NCI-H748 treated with DMSO at 0.1 percent for 48 hours (cell line): ENCODE measurements at regions not wholly inside any gene's neighbourhood (a gene's known extent, or its start where the extent isn't known, plus 50 kb on each side); places are given as distances from the start of the nearest gene placed in this dataset.
"Not testable (repeated sequence)": the region's sequence is repeated elsewhere in the genome, so short reads cannot be mapped to it uniquely, and the experiment has no call there.

Source experiments
- DNase-seq: peaks from one replicate; lab custom pipeline; 2025; lab: John Stamatoyannopoulos, UW

DNA sequence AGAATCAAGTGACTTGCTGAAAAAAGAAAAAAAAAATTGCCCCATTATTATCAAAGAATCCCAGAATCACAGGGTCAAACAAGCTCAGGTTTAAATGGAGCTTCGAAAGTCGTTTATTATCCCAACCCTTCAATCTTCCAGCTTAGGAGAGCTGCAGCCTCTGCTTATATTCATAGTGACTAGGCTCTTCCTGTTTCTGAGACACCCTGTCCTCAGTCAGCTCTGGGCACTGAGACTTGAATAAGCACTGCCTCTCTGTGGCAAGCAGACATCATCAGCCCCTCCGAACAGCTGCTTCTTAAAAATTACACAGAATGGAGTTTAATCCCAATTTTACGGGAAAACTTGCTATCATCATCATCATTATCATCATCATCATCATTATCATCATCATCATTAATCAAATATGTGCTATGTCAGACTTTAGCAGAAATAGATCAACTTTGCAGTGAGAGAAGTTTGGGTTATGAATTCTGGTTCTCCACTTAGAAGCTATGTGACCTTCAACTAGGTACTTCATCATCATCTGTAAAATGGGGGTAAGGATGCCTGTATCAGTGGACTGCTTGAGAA, 614.0 kb upstream of the SYNCRIP start:
- no peak for DNase-seq

DNA sequence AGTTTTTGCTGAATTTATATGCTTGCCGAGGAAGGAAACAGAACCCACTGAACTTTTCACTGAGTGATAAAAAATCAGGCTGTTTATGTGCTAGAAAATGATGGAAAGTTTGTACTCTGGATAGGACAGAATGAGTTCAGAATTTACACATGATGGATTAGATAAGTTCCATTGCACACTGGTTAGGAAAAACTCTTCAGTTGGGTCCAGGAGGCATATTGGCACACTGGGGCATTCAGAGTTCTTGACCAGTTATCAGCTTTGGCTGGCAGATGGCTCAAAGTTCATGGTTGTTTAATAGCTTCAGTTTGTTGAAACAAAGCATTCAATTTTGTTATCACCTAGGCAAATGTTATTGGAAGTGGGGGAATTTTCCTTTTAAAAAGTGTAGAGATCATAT, 613.3 kb upstream of the SYNCRIP start:
- no peak for DNase-seq

DNA sequence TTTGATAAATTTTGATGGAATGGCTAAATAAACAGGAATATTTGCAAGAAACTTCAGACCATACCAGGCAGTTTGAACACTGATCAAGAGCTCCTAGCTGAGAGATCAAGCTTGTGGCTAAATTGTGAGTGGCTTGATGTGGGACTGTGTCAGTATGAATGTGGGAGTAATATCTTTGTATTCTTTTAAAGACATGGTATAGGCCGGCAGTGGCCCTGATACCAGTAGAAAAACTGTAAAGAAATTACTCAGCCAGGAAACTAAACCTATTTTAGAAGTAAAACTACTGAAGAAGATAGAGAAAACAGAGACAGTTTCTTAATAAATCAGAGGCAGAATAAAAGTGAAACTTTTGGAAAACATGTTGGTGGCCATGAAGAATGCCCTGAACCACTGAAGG, 608.4 kb upstream of the SYNCRIP start:
- DNase-seq = no peak

DNA sequence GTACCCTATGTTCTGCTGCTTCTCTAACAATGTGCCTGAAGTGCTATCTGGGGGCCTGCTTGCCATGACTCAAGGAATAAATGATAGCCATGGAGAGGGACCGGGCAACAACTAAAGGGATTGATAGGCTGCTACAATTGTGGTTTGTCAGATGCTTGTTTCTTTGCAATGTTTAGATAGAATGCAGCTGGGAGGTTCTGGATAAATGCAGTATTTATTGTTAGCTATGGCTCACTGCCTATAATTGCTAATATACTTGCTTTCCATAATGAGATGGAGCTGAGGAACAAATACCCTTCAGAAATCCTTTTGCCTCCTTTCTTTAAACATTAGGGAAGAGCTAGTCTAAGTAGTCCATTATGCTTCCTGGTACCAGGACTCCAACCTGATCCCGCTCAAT, 575.2 kb upstream of the SYNCRIP start:
- no peak for DNase-seq

DNA sequence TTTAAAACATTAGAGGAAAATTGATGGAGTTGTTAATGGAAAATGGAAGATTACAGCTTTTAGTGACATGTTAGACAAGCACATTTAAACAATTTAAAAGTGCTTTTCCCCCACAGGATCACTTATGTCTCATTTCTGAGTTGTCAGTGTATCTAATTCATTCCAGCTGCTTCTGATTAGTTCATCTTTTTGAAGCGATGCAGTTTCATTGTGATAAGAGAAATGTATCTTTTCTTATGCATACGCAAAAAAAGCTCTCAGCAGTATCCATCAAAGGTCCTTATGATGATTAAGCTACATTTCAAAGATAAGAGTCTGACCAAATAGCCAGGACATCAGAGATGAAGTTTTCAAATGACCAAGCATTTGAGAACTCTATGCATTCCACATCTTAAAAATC, 572.6 kb upstream of the SYNCRIP start:
- no peak for DNase-seq

DNA sequence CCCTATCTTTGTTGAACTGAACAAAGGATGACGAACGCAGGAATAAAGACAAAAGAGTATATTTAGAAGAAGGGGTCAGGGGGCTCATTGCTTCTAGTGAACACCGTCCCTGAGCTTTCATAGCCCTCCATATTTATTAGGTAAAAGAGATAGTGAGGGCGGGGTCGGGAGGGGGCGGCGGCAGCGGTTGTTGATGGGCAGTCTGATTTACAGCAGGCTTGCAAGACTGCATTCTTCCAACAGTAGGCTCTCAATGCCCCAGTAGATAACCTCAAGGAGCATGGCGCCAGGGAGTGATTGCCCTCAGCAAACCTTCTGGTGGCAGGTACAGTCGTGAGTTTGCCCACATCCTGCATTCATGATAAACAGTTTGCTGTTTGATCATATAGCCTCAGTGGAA, 563.3 kb upstream of the SYNCRIP start:
- no peak for DNase-seq

DNA sequence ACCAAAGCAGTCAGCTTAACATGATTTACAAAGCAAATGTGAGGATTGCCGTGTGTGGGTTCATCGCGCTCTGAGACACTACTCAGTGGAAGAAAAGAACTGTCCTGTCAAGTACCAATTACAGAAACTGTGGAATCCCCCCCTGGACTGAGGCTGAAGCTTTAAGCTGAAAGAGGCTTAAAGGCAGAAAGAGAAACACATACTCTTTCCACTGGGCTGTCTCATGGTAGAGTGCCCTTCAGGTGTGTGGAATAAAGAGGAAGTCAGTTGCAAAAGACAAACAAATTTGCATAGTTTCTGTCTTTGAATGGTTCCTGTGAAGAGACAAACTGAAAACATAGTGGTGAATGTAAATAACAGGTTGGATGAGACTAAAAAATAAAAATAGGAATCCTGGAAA, 560.4 kb upstream of the SYNCRIP start:
- DNase-seq = no peak

DNA sequence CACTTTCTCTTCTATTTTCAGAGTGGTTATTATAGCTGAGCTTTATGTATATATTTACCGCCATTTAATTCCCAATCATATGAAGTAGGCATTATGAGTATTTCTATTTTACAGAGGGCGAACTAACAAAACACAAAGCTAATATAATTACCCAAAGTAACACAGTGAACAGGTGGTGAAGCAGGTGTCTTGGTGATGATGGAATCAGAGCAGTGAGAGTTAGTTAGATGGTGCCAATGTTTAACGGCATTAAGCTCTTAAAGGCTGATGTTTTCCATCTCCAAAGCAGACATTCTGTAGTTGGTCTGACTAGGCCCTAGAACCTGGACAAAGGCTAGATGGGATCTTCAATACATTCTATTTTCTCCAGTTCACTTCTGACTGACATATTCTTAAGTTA, 551.1 kb upstream of the SYNCRIP start:
- peak; percentile 9 for DNase-seq

DNA sequence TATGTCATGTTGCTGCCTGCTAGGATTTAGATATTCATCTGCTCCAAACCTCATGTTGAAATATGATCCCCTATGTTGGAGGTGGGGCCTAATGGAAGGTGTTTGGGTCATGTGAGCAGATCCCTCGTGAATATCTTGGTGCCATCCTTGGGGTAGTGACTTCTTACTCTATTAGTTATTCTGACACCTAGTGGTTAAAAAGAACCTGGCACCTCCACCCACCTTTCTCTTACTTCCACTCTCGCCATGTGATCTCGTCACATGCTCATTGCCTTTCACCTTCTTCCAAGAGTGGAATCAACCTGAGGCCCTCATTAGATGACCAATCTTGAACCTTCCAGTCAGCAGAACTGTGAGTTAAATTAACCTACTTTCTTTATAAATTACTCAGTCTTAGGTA, 549.4 kb upstream of the SYNCRIP start:
- peak; percentile 25 for DNase-seq

DNA sequence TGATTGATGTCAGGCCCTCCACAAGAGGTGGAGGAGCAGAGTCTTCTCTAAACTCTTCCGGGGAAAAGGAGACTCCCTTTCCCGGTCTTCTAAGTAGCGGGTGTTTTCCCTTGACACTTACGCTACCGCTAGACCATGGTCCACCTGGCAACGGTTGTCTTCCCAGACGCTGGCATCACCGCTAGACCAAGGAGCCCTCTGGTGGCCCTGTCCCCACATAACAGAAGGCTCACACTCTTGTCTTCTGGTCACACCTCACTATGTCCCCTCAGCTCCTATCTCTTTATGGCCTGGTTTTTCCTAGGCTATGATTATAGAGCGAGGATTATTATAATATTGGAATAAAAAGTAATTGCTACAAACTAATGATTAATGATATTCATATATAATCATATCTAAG, 532.5 kb upstream of the SYNCRIP start:
- peak; percentile 15 for DNase-seq

DNA sequence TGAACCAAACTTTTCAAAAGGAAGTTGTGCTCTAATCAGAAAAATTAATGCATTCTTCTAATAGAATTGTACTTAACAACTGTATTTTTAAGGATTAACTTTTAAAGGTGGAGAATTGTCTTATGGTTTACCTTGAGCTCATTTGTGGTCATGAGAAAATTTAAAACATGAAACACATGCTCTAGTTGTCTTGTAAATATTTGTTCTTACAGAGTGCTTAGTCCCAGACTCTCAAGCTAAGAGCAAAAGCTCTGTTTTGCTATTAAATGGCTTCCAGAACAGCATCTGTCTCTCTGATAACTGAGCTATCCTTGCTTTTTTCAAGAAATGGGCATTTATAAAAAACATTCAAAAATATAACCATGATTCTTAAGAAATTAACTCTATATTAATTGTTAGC, 512.2 kb upstream of the SYNCRIP start:
- DNase-seq = no peak

DNA sequence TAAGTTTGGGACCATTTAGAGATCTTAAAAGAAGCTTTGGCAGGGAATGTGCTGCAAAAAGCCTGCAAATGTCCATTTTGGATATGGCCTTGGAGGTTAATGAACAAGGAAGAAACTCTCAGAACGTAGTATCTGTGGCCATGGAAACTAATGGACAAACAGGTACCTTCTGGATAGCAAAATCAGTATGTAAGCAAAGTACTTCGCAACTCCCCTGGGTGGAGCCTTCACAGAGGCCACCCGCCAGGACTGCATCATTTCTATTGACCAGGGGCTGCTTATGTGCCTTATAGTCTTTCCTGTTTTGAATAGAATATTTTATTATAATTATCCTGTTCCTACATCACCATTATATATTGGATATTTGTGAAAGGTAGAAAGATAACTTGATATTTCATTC, 510.8 kb upstream of the SYNCRIP start:
- no peak for DNase-seq

DNA sequence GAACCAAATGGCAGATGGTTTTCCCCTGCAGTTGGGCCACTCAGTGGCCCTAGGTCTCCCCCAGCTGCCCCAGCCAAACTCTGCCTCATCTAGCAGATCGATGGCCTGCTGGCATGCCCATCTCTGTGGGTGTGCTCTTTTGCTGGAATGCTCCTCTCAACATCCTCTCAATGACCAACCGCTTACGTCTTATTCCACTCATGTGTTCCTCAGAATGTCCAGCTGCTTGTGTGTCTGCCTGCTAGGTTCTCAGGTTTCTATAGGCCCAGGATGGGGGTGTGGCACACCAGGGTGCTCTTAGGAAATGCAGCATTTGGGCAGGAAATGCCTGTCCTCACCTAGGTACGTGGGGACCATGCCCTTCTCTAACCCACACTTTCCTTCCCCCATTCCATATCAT, 509.9 kb upstream of the SYNCRIP start:
- DNase-seq = no peak

DNA sequence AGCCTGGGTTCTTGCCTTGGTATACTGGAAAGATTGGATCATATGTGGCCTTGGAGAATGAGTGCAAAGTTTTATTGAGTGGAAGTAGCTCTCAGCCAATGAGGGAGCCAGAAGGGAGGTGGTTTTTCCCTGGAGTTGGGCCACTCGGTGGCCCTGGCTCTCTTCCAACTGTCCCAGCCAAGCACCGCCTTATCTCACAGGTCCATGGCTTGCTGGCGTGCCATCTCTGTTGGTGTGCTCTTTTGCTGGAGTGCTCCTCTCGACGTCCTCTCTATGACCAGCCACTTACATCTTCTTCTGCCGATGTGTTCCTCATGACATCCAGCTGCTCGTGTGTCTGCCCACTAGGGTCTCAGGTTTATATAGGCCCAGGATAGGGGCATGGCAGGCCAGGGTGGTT, 505.9 kb upstream of the SYNCRIP start:
- no peak for DNase-seq

DNA sequence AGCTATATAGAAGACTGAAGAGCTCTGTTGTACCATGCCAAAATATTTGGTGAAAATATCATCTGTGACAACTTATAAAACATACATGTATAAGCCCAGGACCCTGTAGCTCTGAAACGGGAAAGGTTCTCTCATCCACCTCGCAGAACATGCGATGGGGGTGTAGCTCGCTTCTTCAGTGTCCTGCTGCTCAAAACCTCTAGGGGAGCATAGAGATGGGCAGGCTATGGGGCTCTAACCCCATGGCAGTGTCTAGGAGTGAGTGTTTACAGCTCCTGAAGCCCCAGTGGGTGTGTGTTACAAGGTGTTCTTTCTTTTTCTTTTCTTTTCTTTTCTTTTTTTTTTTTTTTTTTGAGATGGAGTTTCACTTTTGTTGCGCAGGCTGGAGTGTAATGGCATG, 505.2 kb upstream of the SYNCRIP start:
- DNase-seq = no peak

DNA sequence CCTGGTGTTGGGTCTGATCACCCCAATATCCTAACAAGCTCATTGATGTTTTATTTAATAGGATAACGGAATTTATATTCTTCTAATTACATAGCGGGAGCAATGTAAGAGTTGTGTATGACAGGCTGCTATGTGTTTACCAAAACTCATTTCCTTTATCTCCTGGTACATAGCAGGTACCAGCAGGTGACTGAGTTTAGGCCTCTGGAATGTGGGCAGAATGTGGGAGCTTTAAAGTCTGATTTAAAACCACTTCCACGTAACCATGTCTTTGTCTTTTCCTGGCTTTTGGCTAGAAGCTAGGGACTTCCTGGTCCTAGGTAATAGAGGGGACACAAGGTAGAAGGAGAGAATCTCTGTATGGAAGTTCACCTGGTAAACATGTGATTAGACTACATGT, 504.6 kb upstream of the SYNCRIP start:
- DNase-seq = no peak

DNA sequence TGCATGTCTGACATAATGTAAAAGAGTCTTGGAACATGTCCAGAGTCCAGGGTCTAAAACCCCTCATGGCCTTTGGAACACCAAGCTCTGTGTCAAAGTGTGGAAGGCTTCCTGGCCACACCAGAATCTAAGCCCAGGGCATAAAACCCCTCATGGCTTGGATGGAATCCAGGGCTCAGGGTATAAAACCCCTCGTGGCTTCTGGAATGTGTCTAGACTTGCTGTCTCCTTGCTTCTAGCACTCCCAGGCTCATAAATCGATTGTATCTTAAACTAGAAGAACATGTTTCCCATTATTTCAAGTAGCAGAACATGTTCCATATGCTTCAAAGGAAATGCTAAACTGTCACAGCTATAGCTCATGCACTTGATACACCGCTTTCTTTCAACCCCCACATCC, 504.1 kb upstream of the SYNCRIP start:
- DNase-seq = not testable (repeated sequence)

DNA sequence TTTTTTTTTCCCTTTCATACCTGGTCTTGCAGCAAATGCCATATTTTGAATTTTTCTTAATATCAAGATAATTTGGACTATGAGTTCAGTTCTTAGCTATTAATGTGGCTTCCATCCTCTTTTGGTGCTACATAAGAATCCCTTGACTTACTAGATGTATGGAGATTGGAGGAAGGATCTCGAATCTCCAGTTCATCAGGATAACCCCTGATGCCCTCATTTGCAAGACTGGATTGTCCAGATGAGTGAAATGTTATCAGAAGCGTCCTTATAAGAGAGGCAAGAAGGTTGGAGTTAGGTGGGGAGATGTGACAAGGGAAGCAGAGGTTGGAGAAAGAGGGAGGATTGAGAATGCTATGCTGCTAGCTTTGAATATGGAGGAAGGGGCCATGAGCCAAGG, 499.6 kb upstream of the SYNCRIP start:
- no peak for DNase-seq

DNA sequence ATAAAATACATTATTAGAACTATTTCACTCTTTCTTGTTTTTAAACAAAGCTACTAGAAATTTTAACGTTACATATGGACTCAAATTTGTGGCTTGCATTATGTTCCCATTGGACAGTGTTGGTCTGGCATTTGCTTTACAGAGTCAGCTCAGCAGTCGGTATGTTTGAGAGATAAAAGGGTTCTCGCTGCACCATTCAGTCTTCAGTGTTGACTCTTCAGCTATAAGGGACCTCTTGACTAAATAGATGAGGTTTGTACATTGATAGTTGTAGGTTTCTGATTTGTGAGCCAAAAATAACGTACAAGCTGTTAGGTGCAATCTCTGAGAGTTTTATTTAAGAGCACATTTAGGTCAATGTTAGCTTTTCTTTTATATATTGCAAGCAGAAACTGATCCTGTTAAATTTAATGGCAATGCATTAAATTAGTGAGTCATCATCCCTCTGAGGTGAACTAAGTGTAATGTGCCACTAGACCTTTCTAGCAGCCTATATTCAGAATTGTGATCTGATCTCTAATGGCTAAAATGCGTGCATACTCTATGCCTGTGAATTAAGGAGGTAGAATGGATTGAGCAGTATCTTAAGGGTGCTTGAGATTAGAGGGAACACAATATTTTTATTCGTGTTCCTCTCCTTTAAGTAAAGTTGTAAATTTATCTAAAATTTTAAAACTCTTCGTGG, 485.6 kb upstream of the SYNCRIP start:
- DNase-seq = peak; percentile 42

DNA sequence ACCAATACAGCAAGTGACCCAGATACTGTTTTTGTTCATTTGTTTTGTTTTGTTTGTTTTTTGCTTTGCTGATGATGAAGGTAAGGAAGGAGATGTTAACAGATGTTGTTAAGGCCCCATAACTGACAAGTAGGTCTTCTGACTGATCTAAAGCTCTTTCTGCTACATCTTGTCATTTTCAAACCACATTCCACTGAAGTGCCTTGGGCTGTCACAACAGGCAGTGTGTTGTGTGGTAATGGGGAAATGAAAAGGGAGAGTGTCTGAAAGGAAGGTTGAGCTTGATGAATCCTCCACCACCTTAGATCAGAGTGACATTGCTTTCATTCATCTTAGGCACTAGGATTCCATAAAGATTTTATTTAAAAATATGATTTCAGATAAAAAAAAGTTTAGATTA, 479.4 kb upstream of the SYNCRIP start:
- no peak for DNase-seq

DNA sequence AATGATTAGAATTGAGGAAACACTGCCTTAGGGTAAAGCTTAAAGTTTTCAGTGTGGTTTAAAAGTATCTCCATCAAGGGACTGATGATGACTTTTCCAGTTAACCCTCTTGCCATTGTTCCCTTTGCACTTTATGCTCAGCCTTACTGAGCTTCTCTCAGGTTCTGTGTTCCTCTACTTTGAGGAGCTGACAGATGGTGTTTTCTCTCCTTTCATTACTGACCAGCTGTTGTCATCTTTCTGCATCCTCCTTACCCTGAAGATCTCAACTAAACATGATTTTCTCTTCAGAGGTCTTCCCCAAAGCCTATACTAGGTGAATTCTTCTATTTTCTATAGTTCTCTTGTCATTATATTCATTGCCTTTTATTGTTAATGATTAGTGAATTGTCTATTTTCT, 475.6 kb upstream of the SYNCRIP start:
- no peak for DNase-seq

DNA sequence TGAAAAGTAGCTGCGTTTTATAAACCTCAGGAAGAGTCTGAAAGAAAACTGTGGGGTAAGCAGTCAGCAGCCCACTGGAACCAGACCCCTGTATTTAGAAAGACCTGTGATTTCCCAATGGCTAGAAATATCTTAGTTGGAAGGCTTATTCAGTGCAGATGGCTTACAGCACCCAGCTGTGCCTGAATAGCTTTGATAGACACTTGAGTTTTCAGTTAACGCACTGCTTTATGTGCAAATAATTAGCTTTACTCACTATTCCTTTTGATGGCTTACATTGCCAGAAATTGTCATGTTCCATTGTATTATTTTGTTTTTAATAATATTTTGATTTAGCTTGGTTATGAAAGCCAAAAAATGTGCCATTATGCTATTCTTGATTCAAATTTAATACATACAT, 465.3 kb upstream of the SYNCRIP start:
- peak; percentile 48 for DNase-seq

DNA sequence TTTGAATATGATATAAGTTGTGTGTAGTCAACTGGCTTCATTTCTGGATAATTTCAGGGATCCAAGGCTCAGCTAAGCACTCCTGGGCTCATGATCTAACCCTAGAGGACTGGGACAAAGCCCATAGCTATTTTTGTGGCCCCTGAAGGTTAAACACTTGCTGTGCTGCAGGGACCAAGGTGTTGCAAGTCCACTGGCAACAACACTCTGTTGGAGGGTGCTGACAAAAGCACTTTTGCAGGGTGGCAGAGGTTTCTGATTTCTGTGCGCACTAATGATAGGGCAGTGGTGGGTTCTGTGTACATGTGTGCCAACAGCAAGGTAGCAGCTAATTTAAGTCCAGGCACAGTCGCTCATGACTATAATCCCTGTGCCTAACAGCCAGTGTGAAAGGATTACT, 445.3 kb upstream of the SYNCRIP start:
- DNase-seq = no peak

DNA sequence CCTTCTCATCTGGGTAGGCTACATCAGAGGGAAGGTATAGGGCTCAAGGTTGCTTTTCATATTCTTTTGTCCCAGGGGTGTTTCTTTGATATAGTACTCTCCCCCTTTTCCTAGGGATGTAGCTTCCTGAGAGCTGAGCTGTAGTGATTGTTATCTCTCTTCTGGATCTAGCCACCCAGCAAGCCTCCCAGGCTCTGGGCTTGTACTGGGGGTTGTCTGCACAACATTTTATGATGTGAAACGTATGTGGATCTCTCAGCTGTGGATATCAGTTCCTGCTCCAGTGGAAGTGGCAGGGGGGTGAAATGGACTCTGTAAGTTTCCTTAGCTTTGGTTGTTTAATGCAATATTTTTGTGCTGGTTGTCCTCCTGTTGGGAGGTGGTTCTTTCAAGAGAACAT, 437.3 kb upstream of the SYNCRIP start:
- DNase-seq = no peak
